ENCODE measurements at regions not wholly inside any gene's neighbourhood (a gene's known extent, or its start where the extent isn't known, plus 50 kb on each side); places are given as distances from the start of the nearest gene placed in this dataset.

DNA sequence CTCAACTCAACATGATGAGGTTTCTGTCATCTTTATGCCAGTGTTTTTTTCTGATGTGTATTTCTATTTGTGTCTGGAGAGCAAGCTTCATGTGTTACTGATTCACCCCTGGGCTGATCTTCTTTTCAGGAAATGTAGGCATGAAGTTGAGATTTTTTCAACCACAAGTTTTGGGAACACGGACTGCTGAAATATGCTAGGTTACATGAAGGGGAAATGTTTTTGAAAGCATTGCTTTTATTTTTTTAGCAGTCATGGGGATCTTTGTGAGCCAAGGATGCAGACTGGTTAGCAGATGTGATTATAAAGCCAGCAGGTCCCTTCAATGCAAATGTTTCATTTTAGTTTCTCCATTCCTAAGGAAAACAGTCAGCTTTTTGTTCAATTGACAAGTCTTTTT lies 219.3 kb upstream of the COL8A1 start:
- ChIA-PET CTCF (no interaction called here), POLR2A (no interaction called here)
- H3K36me3 ChIP-seq (ENCODE audit: insufficient read depth, low read length) = no peaks in the 10 kb centered on the region
- intact Hi-C loops (cut with DNase I, micrococcal nuclease) = no loop called here
- Mint-ChIP-seq H3K36me3 (ENCODE audit: low read depth) (no peaks in the 10 kb centered on the region), H3K27me3 (no peaks in the 10 kb centered on the region), H3K4me3 (no peak overlapping the region), H3K9me3 (peaks cover 4% of the 10 kb centered on the region), H3K27ac (no peak overlapping the region), H3K4me1 (ENCODE audit: low read depth) (no peaks in the 10 kb centered on the region)
- ATAC-seq (ENCODE audit: poor library complexity) = no peak
- no peaks in the 10 kb centered on the region for H3K27me3 ChIP-seq (ENCODE audit: control insufficient read depth in 1 of 2, insufficient read depth in 2 of 2, low read length in 2 of 2)
- no peak overlapping the region for H3K27ac ChIP-seq (ENCODE audit: low read depth in 1 of 2, low read length in 2 of 2)
- no peak for DNase-seq
- no peaks in the 10 kb centered on the region for H3K4me1 ChIP-seq (ENCODE audit: insufficient read depth, low read length)
- H3K9me3 ChIP-seq (ENCODE audit: control insufficient read depth in 1 of 2, insufficient read depth in 1 of 2, low read length in 2 of 2) = peaks cover 0 to 4% of the 10 kb centered on the region in 2 experiments
- TF ChIP-seq, protein P1, sequence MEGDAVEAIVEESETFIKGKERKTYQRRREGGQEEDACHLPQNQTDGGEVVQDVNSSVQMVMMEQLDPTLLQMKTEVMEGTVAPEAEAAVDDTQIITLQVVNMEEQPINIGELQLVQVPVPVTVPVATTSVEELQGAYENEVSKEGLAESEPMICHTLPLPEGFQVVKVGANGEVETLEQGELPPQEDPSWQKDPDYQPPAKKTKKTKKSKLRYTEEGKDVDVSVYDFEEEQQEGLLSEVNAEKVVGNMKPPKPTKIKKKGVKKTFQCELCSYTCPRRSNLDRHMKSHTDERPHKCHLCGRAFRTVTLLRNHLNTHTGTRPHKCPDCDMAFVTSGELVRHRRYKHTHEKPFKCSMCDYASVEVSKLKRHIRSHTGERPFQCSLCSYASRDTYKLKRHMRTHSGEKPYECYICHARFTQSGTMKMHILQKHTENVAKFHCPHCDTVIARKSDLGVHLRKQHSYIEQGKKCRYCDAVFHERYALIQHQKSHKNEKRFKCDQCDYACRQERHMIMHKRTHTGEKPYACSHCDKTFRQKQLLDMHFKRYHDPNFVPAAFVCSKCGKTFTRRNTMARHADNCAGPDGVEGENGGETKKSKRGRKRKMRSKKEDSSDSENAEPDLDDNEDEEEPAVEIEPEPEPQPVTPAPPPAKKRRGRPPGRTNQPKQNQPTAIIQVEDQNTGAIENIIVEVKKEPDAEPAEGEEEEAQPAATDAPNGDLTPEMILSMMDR (IDR thresholded peaks at IDR 0.05) = no peak
- no peak overlapping the region for H3K4me3 ChIP-seq (ENCODE audit: low read length)

DNA sequence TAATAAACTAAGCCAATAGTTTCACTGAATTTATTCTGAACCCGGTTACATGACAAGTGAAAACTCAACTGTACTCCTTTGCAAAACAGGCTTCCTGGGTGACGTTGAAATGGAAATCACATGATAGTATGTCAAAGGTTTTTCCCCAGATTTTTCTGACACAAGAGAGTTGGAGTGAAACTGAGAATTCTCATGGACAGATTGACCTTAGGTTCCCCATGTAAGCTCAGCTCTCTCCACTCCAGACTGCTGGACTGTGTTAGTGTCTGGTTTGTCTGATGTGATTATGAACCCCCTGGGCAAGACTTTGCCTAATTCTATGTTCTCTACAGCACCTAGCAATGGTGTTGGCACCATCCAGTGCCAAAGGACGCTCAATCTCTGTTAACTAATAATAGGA lies 219.7 kb upstream of the COL8A1 start:
- Mint-ChIP-seq H3K4me1 (ENCODE audit: low read depth) (no peaks in the 10 kb centered on the region), H3K27me3 (no peaks in the 10 kb centered on the region), H3K27ac (no peak overlapping the region), H3K36me3 (ENCODE audit: low read depth) (no peaks in the 10 kb centered on the region), H3K4me3 (no peak overlapping the region), H3K9me3 (peaks cover 4% of the 10 kb centered on the region)
- TF ChIP-seq, protein P1 (IDR thresholded peaks at IDR 0.05) = no peak
- DNase-seq = no peak
- Histone ChIP-seq H3K27ac (ENCODE audit: low read depth in 1 of 2, low read length in 2 of 2) (no peak overlapping the region), H3K4me3 (ENCODE audit: low read length) (no peak overlapping the region), H3K9me3 (ENCODE audit: control insufficient read depth in 1 of 2, insufficient read depth in 1 of 2, low read length in 2 of 2) (peaks cover 0 to 4% of the 10 kb centered on the region in 2 experiments), H3K4me1 (ENCODE audit: insufficient read depth, low read length) (no peaks in the 10 kb centered on the region), H3K27me3 (ENCODE audit: control insufficient read depth in 1 of 2, insufficient read depth in 2 of 2, low read length in 2 of 2) (no peaks in the 10 kb centered on the region), H3K36me3 (ENCODE audit: insufficient read depth, low read length) (no peaks in the 10 kb centered on the region)
- intact Hi-C loops (cut with DNase I, micrococcal nuclease) = no loop called here
- ChIA-PET CTCF (no interaction called here), POLR2A (no interaction called here)
- no peak for ATAC-seq (ENCODE audit: poor library complexity)

DNA sequence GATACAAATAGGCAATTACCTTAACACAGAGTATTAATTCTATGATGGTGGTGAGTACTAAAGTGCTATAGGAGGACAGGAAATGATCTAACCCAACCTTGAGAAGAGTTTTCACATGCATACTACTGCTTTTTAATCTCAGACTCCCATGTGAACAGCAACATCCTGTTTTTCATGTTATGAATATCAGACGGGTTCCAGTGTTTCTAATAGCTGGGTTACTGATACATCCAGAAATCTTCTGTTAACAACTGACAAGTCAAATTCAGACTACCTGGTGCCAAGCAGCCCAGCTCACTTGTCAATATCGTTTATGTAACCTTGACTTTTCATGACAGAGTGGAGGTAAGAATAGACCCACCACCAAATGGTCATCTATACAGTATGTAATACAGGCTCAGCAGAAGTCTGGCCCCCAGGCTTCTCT lies 220.2 kb upstream of the COL8A1 start:
- Histone ChIP-seq H3K4me3 (ENCODE audit: low read length) (no peak overlapping the region), H3K27ac (ENCODE audit: low read depth in 1 of 2, low read length in 2 of 2) (no peak overlapping the region), H3K4me1 (ENCODE audit: insufficient read depth, low read length) (no peaks in the 10 kb centered on the region), H3K27me3 (ENCODE audit: control insufficient read depth in 1 of 2, insufficient read depth in 2 of 2, low read length in 2 of 2) (no peaks in the 10 kb centered on the region), H3K36me3 (ENCODE audit: insufficient read depth, low read length) (no peaks in the 10 kb centered on the region), H3K9me3 (ENCODE audit: control insufficient read depth in 1 of 2, insufficient read depth in 1 of 2, low read length in 2 of 2) (peaks cover 0 to 4% of the 10 kb centered on the region in 2 experiments)
- TF ChIP-seq, protein P1 (IDR thresholded peaks at IDR 0.05) = no peak
- Mint-ChIP-seq H3K4me3 (no peak overlapping the region), H3K36me3 (ENCODE audit: low read depth) (no peaks in the 10 kb centered on the region), H3K4me1 (ENCODE audit: low read depth) (no peaks in the 10 kb centered on the region), H3K9me3 (peaks cover 4% of the 10 kb centered on the region), H3K27me3 (no peaks in the 10 kb centered on the region), H3K27ac (no peak overlapping the region)
- ATAC-seq (ENCODE audit: poor library complexity) (no peak), DNase-seq (no peak)
- intact Hi-C loops (cut with DNase I, micrococcal nuclease) = no loop called here
- ChIA-PET POLR2A (no interaction called here), CTCF (no interaction called here)

All from CD4-positive, alpha-beta T cell (primary cell).